ENCODE measurements at regions not wholly inside any gene's neighbourhood (a gene's known extent, or its start where the extent isn't known, plus 50 kb on each side); places are given as distances from the start of the nearest gene placed in this dataset.

- no peak for DNase-seq
Measured at GRCh38 chr5:152269533-152269932, 135.5 kb downstream of the NMUR2 start.

GRCh38 chr5:152264645-152265254, 140.3 kb downstream of the NMUR2 start:
- no peak for DNase-seq

- no peak for DNase-seq
Measured at GRCh38 chr5:152262667-152263066, 142.4 kb downstream of the NMUR2 start.

- no peak for DNase-seq
Measured at GRCh38 chr5:152260940-152261339, 144.1 kb downstream of the NMUR2 start.

GRCh38 chr5:152259702-152260101, 145.4 kb downstream of the NMUR2 start:
- DNase-seq = no peak

- no peak for DNase-seq
Measured at GRCh38 chr5:152256580-152256979, 148.5 kb downstream of the NMUR2 start.

GRCh38 chr5:152255411-152255810, 149.7 kb downstream of the NMUR2 start:
- no peak for DNase-seq

GRCh38 chr5:152247850-152248385, 157.2 kb downstream of the NMUR2 start:
- DNase-seq = no peak

- DNase-seq = no peak
Measured at GRCh38 chr5:152246401-152246800, 158.7 kb downstream of the NMUR2 start.

GRCh38 chr5:152237531-152237930, 167.5 kb downstream of the NMUR2 start:
- DNase-seq = no peak

- DNase-seq = no peak
Measured at GRCh38 chr5:152226191-152226590, 178.9 kb downstream of the NMUR2 start.

GRCh38 chr5:152221721-152222629, 183.1 kb downstream of the NMUR2 start:
- DNase-seq = no peak

GRCh38 chr5:152218694-152219093, 186.4 kb downstream of the NMUR2 start:
- no peak for DNase-seq

- no peak for DNase-seq
Measured at GRCh38 chr5:152205804-152206203, 199.3 kb downstream of the NMUR2 start.

- DNase-seq = no peak
Measured at GRCh38 chr5:152202321-152202720, 202.8 kb downstream of the NMUR2 start.

- DNase-seq = no peak
Measured at GRCh38 chr5:152193391-152194107, 211.5 kb downstream of the NMUR2 start.

- DNase-seq = no peak
Measured at GRCh38 chr5:152188251-152188650, 216.8 kb downstream of the NMUR2 start.

GRCh38 chr5:152187668-152188067, 217.4 kb downstream of the NMUR2 start:
- DNase-seq = no peak

- no peak for DNase-seq
Measured at GRCh38 chr5:152185547-152186245, 219.4 kb downstream of the NMUR2 start.

GRCh38 chr5:152184266-152184665, 220.8 kb downstream of the NMUR2 start:
- DNase-seq = no peak

GRCh38 chr5:152181461-152181860, 223.6 kb downstream of the NMUR2 start:
- DNase-seq = no peak

GRCh38 chr5:152178350-152178699, 226.8 kb downstream of the NMUR2 start:
- DNase-seq = no peak
